Tibial artery (tissue), 4 donors: ENCODE measurements at regions not wholly inside any gene's neighbourhood (a gene's known extent, or its start where the extent isn't known, plus 50 kb on each side); places are given as distances from the start of the nearest gene placed in this dataset.

Experiments used
- DNase-seq, 2 donors: peaks; one replicate each; pipeline ENCODE4 v3.0.0-alpha.2; 2019
- H3K27ac ChIP-seq, 2 donors: fragments of 200-600 bp; sonication (generic) in 1 of 2; 1 replicate in 1 of 2; 2 replicates in 1 of 2; pipeline ENCODE4 v1.5.1; 2018 to 2019; ENCODE audit warnings: mild to moderate bottlenecking in 1 of 2
- H3K27me3 ChIP-seq, 2 donors: fragments of 200-600 bp; sonication (generic) in 1 of 2; one replicate each; pipeline versions ENCODE4 v1.5.1 to v1.6.0; 2016 to 2019
- H3K36me3 ChIP-seq, 3 donors: fragments of 200-600 bp; sonication (generic) in 2 of 3; one replicate each; pipeline ENCODE4 v1.5.1; 2016 to 2019; ENCODE audit warnings: mild to moderate bottlenecking in 2 of 3
- H3K4me1 ChIP-seq, 4 donors: fragments of 200-600 bp; sonication (generic) in 2 of 4; 1 replicate in 3 of 4; 2 replicates in 1 of 4; pipeline ENCODE4 v1.5.1; 2016 to 2019
- H3K4me3 ChIP-seq, 2 donors: fragments of 200-600 bp; sonication (generic) in 1 of 2; 1 replicate in 1 of 2; 2 replicates in 1 of 2; pipeline ENCODE4 v1.5.1; 2018 to 2019; ENCODE audit warnings: mild to moderate bottlenecking in 2 of 2
- H3K9me3 ChIP-seq, 3 donors: fragments of 200-600 bp; sonication (generic) in 1 of 3; one replicate each; pipeline ENCODE4 v1.5.1; 2016 to 2019
- CTCF ChIP-seq, 2 experiments: fragments of 200-600 bp in 1 of 2; fragments of 450-650 bp in 1 of 2; IDR thresholded peaks; one replicate each; pipeline ENCODE4 v1.5.1; 2017 to 2019; ENCODE audit warnings: antibody characterized with exemption in 2 of 2, mild to moderate bottlenecking in 1 of 2, moderate library complexity in 1 of 2
- intact Hi-C: fragments of 100-400 bp; cut with DNase I; formaldehyde crosslinking; loops from one replicate; pipeline ENCODE4 v1.15.0; 2023; ENCODE audit warnings: low total_unique reads

GRCh38 chr16:73545290-73545689 lies 497.4 kb upstream of the ZFHX3 start:
- Histone ChIP-seq H3K9me3 (no peaks in the 10 kb centered on the region), H3K36me3 (no peaks in the 10 kb centered on the region), H3K27ac (peak overlapping the region in 1 of 2 donors; percentile 54), H3K27me3 (peaks cover 0 to 7% of the 10 kb centered on the region in 2 donors), H3K4me1 (peaks cover 0 to 35% (median 4%) of the 10 kb centered on the region in 4 donors), H3K4me3 (no peak overlapping the region)
- DNase-seq: no peak
- no peak for TF ChIP-seq CTCF (IDR thresholded peaks at IDR 0.05)
- intact Hi-C loops: no loop called here

- no peak for DNase-seq
- Histone ChIP-seq H3K27ac (peak overlapping the region; percentile 21 to 45), H3K27me3 (peaks cover 0 to 7% of the 10 kb centered on the region in 2 donors), H3K4me3 (peak overlapping the region; percentile 21 to 26), H3K36me3 (no peaks in the 10 kb centered on the region), H3K9me3 (no peaks in the 10 kb centered on the region), H3K4me1 (peaks cover 0 to 35% (median 4%) of the 10 kb centered on the region in 4 donors)
- no peak for TF ChIP-seq CTCF (IDR thresholded peaks at IDR 0.05)
- intact Hi-C loops: no loop called here
Observed at GRCh38 chr16:73544826-73545225, 496.9 kb upstream of the ZFHX3 start.

- peak overlapping the region; percentile 21 to 26 for H3K4me3 ChIP-seq
- peaks cover 0 to 7% of the 10 kb centered on the region in 2 donors for H3K27me3 ChIP-seq
- H3K9me3 ChIP-seq: no peaks in the 10 kb centered on the region
- peaks cover 0 to 35% (median 4%) of the 10 kb centered on the region in 4 donors for H3K4me1 ChIP-seq
- no peak for DNase-seq
- intact Hi-C loops: no loop called here
- no peak for TF ChIP-seq CTCF (IDR thresholded peaks at IDR 0.05)
- H3K27ac ChIP-seq: peak overlapping the region; percentile 21 to 45
- no peaks in the 10 kb centered on the region for H3K36me3 ChIP-seq
Observed at GRCh38 chr16:73543970-73544599, 496.2 kb upstream of the ZFHX3 start.

- Histone ChIP-seq H3K9me3 (no peaks in the 10 kb centered on the region), H3K27ac (no peak overlapping the region), H3K4me3 (peak overlapping the region; percentile 21 to 26), H3K36me3 (no peaks in the 10 kb centered on the region), H3K4me1 (peaks cover 0 to 35% (median 4%) of the 10 kb centered on the region in 4 donors), H3K27me3 (peaks cover 0 to 7% of the 10 kb centered on the region in 2 donors)
- DNase-seq: no peak
- intact Hi-C loops: no loop called here
- TF ChIP-seq CTCF (IDR thresholded peaks at IDR 0.05): no peak
Observed at GRCh38 chr16:73543331-73543969, 495.5 kb upstream of the ZFHX3 start.

- Histone ChIP-seq H3K4me1 (peaks cover 0 to 30% (median 4%) of the 10 kb centered on the region in 4 donors), H3K27me3 (peaks cover 0 to 7% of the 10 kb centered on the region in 2 donors), H3K36me3 (no peaks in the 10 kb centered on the region), H3K9me3 (no peaks in the 10 kb centered on the region), H3K4me3 (no peak overlapping the region), H3K27ac (no peak overlapping the region)
- intact Hi-C loops: no loop called here
- no peak for TF ChIP-seq CTCF (IDR thresholded peaks at IDR 0.05)
- no peak for DNase-seq
Observed at GRCh38 chr16:73542885-73543284, 495.0 kb upstream of the ZFHX3 start.
